CD4-positive, alpha-beta T cell (primary cell): ENCODE measurements at regions not wholly inside any gene's neighbourhood (a gene's known extent, or its start where the extent isn't known, plus 50 kb on each side); places are given as distances from the start of the nearest gene placed in this dataset.

Experiments used
- ATAC-seq: fragments of 200-7000 bp; cut with Tn5 transposase; one replicate; pipeline ENCODE4 v1.10.0; 2022; ENCODE audit warnings: mild to moderate bottlenecking; ENCODE audit not compliant: poor library complexity
- CTCF ChIA-PET: fragments of 350-600 bp; sonication (Branson Sonifier 250); formaldehyde crosslinking; loops from one replicate; lab custom pipeline; 2021; ENCODE audit warnings: antibody characterized with exemption, inconsistent platforms; lab: Charles Lee
- POLR2A ChIA-PET: fragments of 350-600 bp; sonication (Branson Sonifier 250); formaldehyde crosslinking; loops from one replicate; lab custom pipeline; 2021; ENCODE audit warnings: antibody characterized with exemption, inconsistent platforms; lab: Charles Lee
- DNase-seq, 14 experiments: peaks; one replicate each; pipeline ENCODE4 v3.0.0-alpha.2; 2013 to 2020; ENCODE audit warnings: mixed read lengths in 2 of 14
- H3K27ac ChIP-seq, 2 donors: one replicate each; pipeline versions ENCODE4 v1.5.1 to v1.7.0; 2013; ENCODE audit warnings: low read length in 2 of 2, low read depth in 1 of 2, mild to moderate bottlenecking in 1 of 2
- H3K27me3 ChIP-seq, 2 experiments: 1 replicate in 1 of 2; 2 replicates in 1 of 2; pipeline versions ENCODE4 v1.6.1 to v1.7.0; 2013; ENCODE audit warnings: low read length in 2 of 2, control low read depth in 1 of 2, mild to moderate bottlenecking in 1 of 2, moderate library complexity in 1 of 2; ENCODE audit not compliant: insufficient read depth in 2 of 2, control insufficient read depth in 1 of 2
- H3K36me3 ChIP-seq: one replicate; pipeline ENCODE4 v1.6.1; 2013; ENCODE audit warnings: low read length, control low read depth; ENCODE audit not compliant: insufficient read depth
- H3K4me1 ChIP-seq: one replicate; pipeline ENCODE4 v1.6.1; 2013; ENCODE audit warnings: low read length, control low read depth; ENCODE audit not compliant: insufficient read depth
- H3K4me3 ChIP-seq: one replicate; pipeline ENCODE4 v1.5.1; 2013; ENCODE audit warnings: mild to moderate bottlenecking, low read length, moderate library complexity
- H3K9me3 ChIP-seq, 2 experiments: 1 replicate in 1 of 2; 2 replicates in 1 of 2; pipeline versions ENCODE4 v1.6.1 to v1.7.0; 2013; ENCODE audit warnings: low read length in 2 of 2, mild to moderate bottlenecking in 2 of 2, control low read depth in 1 of 2, moderate library complexity in 1 of 2; ENCODE audit not compliant: control insufficient read depth in 1 of 2, insufficient read depth in 1 of 2
- H3K27ac Mint-ChIP-seq: one replicate; pipeline ENCODE4 v1.8.0; 2020; ENCODE audit warnings: mixed read lengths
- H3K27me3 Mint-ChIP-seq: one replicate; pipeline ENCODE4 v1.8.0; 2021; ENCODE audit warnings: mixed read lengths
- H3K36me3 Mint-ChIP-seq: one replicate; pipeline ENCODE4 v1.8.0; 2021; ENCODE audit warnings: low read depth, mixed read lengths
- H3K4me1 Mint-ChIP-seq: one replicate; pipeline ENCODE4 v1.8.0; 2021; ENCODE audit warnings: low read depth, mixed read lengths
- H3K4me3 Mint-ChIP-seq: one replicate; pipeline ENCODE4 v1.8.0; 2020; ENCODE audit warnings: mild to moderate bottlenecking, mixed read lengths
- H3K9me3 Mint-ChIP-seq: one replicate; pipeline ENCODE4 v1.8.0; 2020; ENCODE audit warnings: mixed read lengths
- CTCF ChIP-seq: fragments of 200-600 bp; IDR thresholded peaks from one replicate; pipeline ENCODE4 v1.8.0; 2022; ENCODE audit warnings: antibody characterized with exemption, mild to moderate bottlenecking
- intact Hi-C, 2 experiments: fragments of 100-400 bp; cut with DNase I in 1 of 2; cut with micrococcal nuclease in 1 of 2; formaldehyde crosslinking; loops; one replicate each; pipeline versions ENCODE4 v1.15.1 to v1.9.0; 2023 to 2025; cut with DNase I, micrococcal nuclease

- Mint-ChIP-seq H3K36me3 (no peaks in the 10 kb centered on the region), H3K27me3 (peaks cover 11% of the 10 kb centered on the region), H3K4me1 (no peaks in the 10 kb centered on the region), H3K9me3 (no peaks in the 10 kb centered on the region), H3K4me3 (no peak overlapping the region), H3K27ac (no peak overlapping the region)
- DNase-seq (no peak), ATAC-seq (no peak)
- Histone ChIP-seq H3K36me3 (no peaks in the 10 kb centered on the region), H3K4me1 (no peaks in the 10 kb centered on the region), H3K4me3 (no peak overlapping the region), H3K27ac (no peak overlapping the region), H3K9me3 (no peaks in the 10 kb centered on the region), H3K27me3 (no peaks in the 10 kb centered on the region)
- ChIA-PET CTCF (no interaction called here), POLR2A (no interaction called here)
- TF ChIP-seq CTCF: no peak
- intact Hi-C loops: no loop called here
Measured at GRCh38 chr5:58116346-58116745, 343.5 kb downstream of the PLK2 start.

GRCh38 chr5:58115811-58116210 lies 344.1 kb downstream of the PLK2 start:
- H3K27me3 Mint-ChIP-seq: peaks cover 11% of the 10 kb centered on the region
- H3K27ac ChIP-seq: no peak overlapping the region
- no peak for TF ChIP-seq CTCF
- no peaks in the 10 kb centered on the region for H3K4me1 ChIP-seq
- ATAC-seq: no peak
- intact Hi-C loops: no loop called here
- ChIA-PET CTCF (no interaction called here), POLR2A (no interaction called here)
- H3K27me3 ChIP-seq: no peaks in the 10 kb centered on the region
- DNase-seq: no peak
- no peaks in the 10 kb centered on the region for H3K4me1 Mint-ChIP-seq
- no peaks in the 10 kb centered on the region for H3K36me3 ChIP-seq
- no peak overlapping the region for H3K4me3 ChIP-seq
- no peak overlapping the region for H3K4me3 Mint-ChIP-seq
- no peak overlapping the region for H3K27ac Mint-ChIP-seq
- no peaks in the 10 kb centered on the region for H3K9me3 Mint-ChIP-seq
- H3K9me3 ChIP-seq: no peaks in the 10 kb centered on the region
- no peaks in the 10 kb centered on the region for H3K36me3 Mint-ChIP-seq

- ChIA-PET CTCF (no interaction called here), POLR2A (no interaction called here)
- H3K9me3 ChIP-seq: no peaks in the 10 kb centered on the region
- H3K4me1 ChIP-seq: no peaks in the 10 kb centered on the region
- H3K36me3 Mint-ChIP-seq: no peaks in the 10 kb centered on the region
- H3K4me3 Mint-ChIP-seq: no peak overlapping the region
- no peak for TF ChIP-seq CTCF
- DNase-seq (no peak), ATAC-seq (no peak)
- no peaks in the 10 kb centered on the region for H3K27me3 ChIP-seq
- H3K27me3 Mint-ChIP-seq: peaks cover 12% of the 10 kb centered on the region
- H3K27ac ChIP-seq: no peak overlapping the region
- H3K27ac Mint-ChIP-seq: no peak overlapping the region
- H3K4me1 Mint-ChIP-seq: no peaks in the 10 kb centered on the region
- no peaks in the 10 kb centered on the region for H3K9me3 Mint-ChIP-seq
- intact Hi-C loops: no loop called here
- H3K36me3 ChIP-seq: no peaks in the 10 kb centered on the region
- H3K4me3 ChIP-seq: no peak overlapping the region
Measured at GRCh38 chr5:58114324-58114723, 345.6 kb downstream of the PLK2 start.
